IPS-18a (cell line): ENCODE measurements at regions not wholly inside any gene's neighbourhood (a gene's known extent, or its start where the extent isn't known, plus 50 kb on each side); places are given as distances from the start of the nearest gene placed in this dataset.

Experiments used
- H3K27ac ChIP-seq: one replicate; pipeline ENCODE4 v1.5.1; 2013; ENCODE audit warnings: low read length
- H3K27me3 ChIP-seq: one replicate; pipeline ENCODE4 v1.6.1; 2013; ENCODE audit warnings: mild to moderate bottlenecking, low read length; ENCODE audit not compliant: control insufficient read depth, insufficient read depth
- H3K36me3 ChIP-seq: one replicate; pipeline ENCODE4 v1.6.1; 2013; ENCODE audit warnings: low read depth, low read length; ENCODE audit not compliant: control insufficient read depth
- H3K4me1 ChIP-seq: one replicate; pipeline ENCODE4 v1.6.1; 2013; ENCODE audit warnings: low read depth, low read length; ENCODE audit not compliant: control insufficient read depth
- H3K4me3 ChIP-seq: one replicate; pipeline ENCODE4 v1.5.1; 2013; ENCODE audit warnings: low read length
- H3K9ac ChIP-seq: one replicate; pipeline ENCODE4 v1.6.1; 2013; ENCODE audit warnings: mild to moderate bottlenecking, low read length, moderate library complexity
- H3K9me3 ChIP-seq: one replicate; pipeline ENCODE4 v1.6.1; 2013; ENCODE audit warnings: low read depth, low read length; ENCODE audit not compliant: control insufficient read depth

DNA sequence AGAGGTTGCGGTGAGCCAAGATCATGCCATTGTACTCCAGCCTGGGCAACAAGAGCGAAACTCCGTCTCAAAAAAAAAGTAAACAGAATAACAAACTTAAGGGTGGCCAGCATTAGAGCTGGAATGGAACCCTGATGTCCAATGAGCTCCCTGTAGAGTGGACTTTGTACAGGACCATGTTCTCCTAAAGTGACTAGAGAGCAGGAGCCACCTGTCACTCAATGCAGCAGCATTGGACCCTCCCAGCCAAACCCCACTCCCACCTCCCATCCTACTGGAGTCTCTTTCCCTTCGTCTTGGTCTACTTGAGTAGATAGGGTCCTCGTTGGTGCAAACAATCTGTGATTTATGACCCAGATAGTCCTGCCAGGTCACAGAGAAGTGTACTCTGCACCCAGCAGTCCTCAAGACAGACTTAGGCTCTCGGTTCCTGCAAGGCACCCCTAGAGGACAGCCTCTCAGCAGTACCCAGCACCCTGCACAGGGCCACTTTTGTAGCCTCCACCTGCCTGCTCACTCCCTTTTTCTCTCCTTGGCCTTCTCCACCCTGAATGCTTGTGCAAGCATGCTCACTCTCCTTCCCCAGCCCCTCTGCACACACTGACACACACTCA, 69.2 kb upstream of the ZNF281 start:
- H3K9me3 ChIP-seq: no peaks in the 10 kb centered on the region
- peaks cover 9% of the 10 kb centered on the region for H3K4me1 ChIP-seq
- H3K27me3 ChIP-seq: no peaks in the 10 kb centered on the region
- H3K4me3 ChIP-seq: no peak overlapping the region
- H3K9ac ChIP-seq: no peak overlapping the region
- H3K27ac ChIP-seq: no peak overlapping the region
- peaks cover 13% of the 10 kb centered on the region for H3K36me3 ChIP-seq

DNA sequence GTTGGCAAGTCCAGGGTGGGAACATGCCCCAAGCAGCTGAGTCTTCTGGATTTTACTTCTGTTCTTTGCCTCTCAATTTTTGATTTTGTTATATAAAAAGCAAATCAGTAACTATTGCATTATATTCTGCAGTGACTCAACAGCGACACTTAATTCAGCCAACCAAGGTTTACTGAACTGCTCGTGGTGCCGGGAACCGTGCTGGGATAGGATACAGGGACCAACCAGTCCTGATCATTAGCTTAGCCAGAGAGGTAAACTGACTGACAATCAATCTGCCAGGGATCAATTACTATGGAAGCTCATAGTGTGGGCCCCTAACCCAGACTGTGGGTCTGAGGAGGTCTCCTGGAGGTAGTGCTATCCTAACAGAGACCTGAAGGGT, 68.4 kb upstream of the ZNF281 start:
- Histone ChIP-seq H3K36me3 (peaks cover 17% of the 10 kb centered on the region), H3K9ac (no peak overlapping the region), H3K4me3 (no peak overlapping the region), H3K27me3 (no peaks in the 10 kb centered on the region), H3K27ac (no peak overlapping the region), H3K4me1 (peaks cover under 1% of the 10 kb centered on the region), H3K9me3 (no peaks in the 10 kb centered on the region)

DNA sequence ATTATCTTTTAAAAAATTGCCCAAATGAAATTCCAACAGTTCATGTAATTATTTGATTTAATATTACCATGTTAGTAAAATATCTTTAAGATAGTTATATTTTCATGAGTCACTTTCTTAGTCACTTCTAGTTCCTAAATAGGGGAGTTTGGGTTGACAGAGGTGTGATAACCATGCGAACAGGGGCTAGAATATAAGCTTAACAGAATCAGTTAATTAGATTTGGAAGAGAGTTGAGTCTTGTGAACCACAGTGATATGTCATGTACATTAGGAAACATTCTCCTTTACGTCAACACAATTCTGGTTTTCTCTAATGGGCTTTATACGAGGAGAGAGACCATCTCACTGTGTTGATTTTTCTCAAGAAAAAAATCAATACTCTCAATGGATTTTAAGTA, 64.8 kb upstream of the ZNF281 start:
- Histone ChIP-seq H3K27me3 (no peaks in the 10 kb centered on the region), H3K4me3 (no peak overlapping the region), H3K9me3 (no peaks in the 10 kb centered on the region), H3K36me3 (peaks cover 17% of the 10 kb centered on the region), H3K9ac (no peak overlapping the region), H3K4me1 (no peaks in the 10 kb centered on the region), H3K27ac (no peak overlapping the region)

DNA sequence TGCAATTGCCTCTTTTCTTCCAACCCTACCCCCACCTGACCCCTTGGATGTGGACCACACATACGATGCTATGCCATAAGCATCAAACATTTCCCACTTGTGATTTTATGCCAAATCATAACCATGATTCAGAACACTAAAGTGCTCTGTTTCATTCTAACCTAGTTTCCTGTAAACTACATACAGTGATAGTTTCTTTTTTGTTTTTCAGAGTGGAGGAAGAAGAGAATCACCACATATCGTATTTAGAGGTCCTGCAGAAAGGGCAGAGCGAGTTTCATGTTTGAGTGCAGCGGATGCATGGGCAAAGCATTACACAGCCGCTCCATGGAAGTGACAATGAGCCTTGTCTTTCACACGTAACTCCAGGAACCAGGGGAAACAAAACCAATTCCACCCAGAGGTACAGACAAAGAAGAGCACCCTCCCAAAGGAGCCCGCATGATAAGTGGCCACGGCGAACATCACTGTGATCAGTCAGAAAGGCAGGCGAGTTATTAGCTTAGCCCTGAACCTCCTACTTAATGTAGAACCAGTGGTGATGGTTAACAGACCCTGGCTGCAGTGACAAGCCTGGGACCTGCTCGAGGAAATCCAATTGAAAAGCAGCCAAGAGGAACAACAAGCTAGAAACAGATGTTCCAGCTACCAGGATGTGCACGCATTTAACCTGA, 64.0 kb upstream of the ZNF281 start:
- Histone ChIP-seq H3K9ac (no peak overlapping the region), H3K36me3 (peaks cover 17% of the 10 kb centered on the region), H3K9me3 (no peaks in the 10 kb centered on the region), H3K27ac (no peak overlapping the region), H3K4me3 (no peak overlapping the region), H3K27me3 (no peaks in the 10 kb centered on the region), H3K4me1 (no peaks in the 10 kb centered on the region)

DNA sequence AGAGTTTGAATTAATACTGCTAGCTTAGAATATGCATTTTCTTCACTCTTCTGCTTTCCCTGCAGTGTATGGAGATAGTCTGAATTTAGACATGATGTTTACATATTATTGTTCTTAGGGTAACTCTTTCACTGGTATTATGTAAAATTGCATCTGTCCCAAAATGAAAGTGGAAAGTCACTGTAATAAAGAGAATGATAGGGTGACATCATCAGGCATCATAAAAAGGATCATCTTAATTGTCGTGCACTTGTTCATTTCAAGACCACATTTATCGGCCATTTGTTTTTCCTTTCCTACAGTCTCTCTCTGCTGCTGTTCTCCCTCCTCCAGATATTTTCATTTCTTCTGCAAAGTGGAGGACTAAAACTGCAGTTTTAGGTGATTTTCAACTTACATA, 61.9 kb upstream of the ZNF281 start:
- Histone ChIP-seq H3K36me3 (peaks cover 17% of the 10 kb centered on the region), H3K9me3 (no peaks in the 10 kb centered on the region), H3K27me3 (no peaks in the 10 kb centered on the region), H3K4me3 (no peak overlapping the region), H3K9ac (no peak overlapping the region), H3K4me1 (peaks cover 4% of the 10 kb centered on the region), H3K27ac (no peak overlapping the region)

DNA sequence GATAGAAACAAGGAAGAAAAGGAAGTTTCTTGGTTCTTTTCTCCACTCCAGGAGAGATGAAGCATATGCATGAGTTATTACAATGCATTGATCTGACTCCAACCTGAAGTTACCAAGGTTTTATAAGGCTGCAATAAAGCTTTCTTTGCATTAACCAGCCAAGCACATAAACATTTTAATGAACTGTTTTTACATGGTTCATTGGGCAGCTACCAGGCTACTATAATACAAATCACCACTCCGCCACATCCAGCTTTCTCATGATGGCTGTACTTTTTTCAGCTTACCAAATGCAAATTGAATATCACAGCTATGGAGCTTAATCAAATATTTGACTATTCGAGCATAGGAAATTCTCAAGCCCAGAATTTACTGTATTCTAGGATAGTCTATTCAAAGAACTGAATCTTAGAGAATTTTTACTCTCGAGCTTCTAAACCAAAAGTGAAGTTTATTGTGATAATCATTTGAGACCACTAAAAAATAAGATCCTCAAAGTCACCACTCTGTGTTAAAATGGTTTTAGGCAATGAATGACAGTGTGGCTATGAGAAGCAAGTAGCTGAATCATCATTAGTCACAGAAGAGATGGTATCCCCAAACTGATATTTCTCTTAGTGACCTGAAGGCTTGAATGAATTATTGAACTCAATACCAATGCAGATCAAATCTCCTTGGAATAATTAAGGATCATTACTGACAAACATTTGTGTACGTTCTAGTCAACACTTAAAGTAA, 58.6 kb upstream of the ZNF281 start:
- Histone ChIP-seq H3K9ac (no peak overlapping the region), H3K4me3 (no peak overlapping the region), H3K4me1 (peaks cover 4% of the 10 kb centered on the region), H3K9me3 (no peaks in the 10 kb centered on the region), H3K27ac (no peak overlapping the region), H3K36me3 (no peaks in the 10 kb centered on the region), H3K27me3 (no peaks in the 10 kb centered on the region)

DNA sequence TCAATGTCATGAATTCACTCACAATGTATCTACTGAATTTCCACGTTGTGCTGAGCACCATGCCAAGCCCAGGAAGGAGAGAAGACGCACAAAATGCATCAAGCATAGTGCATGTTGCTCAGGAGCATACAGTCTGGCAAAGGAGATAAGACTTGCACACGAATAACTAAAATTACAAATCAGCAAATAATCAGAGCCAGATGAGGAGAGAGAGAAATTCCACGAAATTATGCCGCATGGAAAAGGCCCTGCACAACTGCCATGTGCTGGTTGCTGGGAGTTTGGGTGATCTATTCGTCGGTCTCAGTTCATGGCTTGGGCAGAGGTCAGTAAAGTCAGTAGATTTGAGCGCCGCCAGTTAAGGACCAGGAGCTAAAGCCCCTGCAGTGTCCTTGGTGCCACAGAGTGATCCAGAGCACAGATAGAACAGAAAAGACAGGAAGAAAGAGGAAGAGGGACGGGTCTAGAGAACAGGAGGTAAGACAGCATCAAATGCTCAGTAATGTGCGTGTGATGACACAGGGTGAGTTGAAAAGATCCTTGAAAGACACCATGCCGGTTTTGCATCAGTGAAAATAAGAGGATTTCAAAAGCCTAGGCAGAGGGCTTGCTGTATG, 55.1 kb upstream of the ZNF281 start:
- H3K4me1 ChIP-seq: peaks cover 4% of the 10 kb centered on the region
- H3K36me3 ChIP-seq: no peaks in the 10 kb centered on the region
- no peaks in the 10 kb centered on the region for H3K27me3 ChIP-seq
- H3K27ac ChIP-seq: no peak overlapping the region
- no peak overlapping the region for H3K4me3 ChIP-seq
- no peaks in the 10 kb centered on the region for H3K9me3 ChIP-seq
- no peak overlapping the region for H3K9ac ChIP-seq
